Psoas muscle (tissue), 7 donors: ENCODE measurements at regions not wholly inside any gene's neighbourhood (a gene's known extent, or its start where the extent isn't known, plus 50 kb on each side); places are given as distances from the start of the nearest gene placed in this dataset.

Experiments used
- ATAC-seq, 4 donors: fragments of 200-7000 bp; cut with Tn5 transposase; one replicate each; pipeline ENCODE4 v1.9.1; 2020; ENCODE audit warnings: moderate library complexity in 3 of 4, mild to moderate bottlenecking in 2 of 4
- DNase-seq, 2 donors: peaks; one replicate each; pipeline ENCODE4 v3.0.0-alpha.2; 2020
- H3K27ac ChIP-seq: fragments of 200-600 bp; one replicate; pipeline ENCODE4 v1.8.0; 2022
- H3K27me3 ChIP-seq, 3 donors: fragments of 200-600 bp in 1 of 3; one replicate each; pipeline versions ENCODE4 v1.6.1 to v1.8.0; 2013 to 2022; ENCODE audit warnings: low read length in 2 of 3, mild to moderate bottlenecking in 2 of 3, moderate library complexity in 1 of 3; ENCODE audit not compliant: insufficient read depth in 3 of 3
- H3K36me3 ChIP-seq, 2 donors: fragments of 200-600 bp in 1 of 2; one replicate each; pipeline versions ENCODE4 v1.6.1 to v1.8.0; 2013 to 2022; ENCODE audit warnings: low read depth in 1 of 2, mild to moderate bottlenecking in 1 of 2, moderate library complexity in 1 of 2; ENCODE audit not compliant: insufficient read depth in 1 of 2
- H3K4me1 ChIP-seq: fragments of 200-600 bp; one replicate; pipeline ENCODE4 v1.8.0; 2022
- H3K4me3 ChIP-seq: fragments of 200-600 bp; one replicate; pipeline ENCODE4 v1.8.0; 2022; ENCODE audit warnings: mild to moderate bottlenecking
- H3K9me3 ChIP-seq: fragments of 200-600 bp; one replicate; pipeline ENCODE4 v1.8.0; 2022
- WGBS, 3 donors: extraction: QIAGEN DNeasy Blood & Tissue Kit; methylation state at CpG; one replicate each; pipeline versions ENCODE4 v1.1.6 to v1.1.7; 2013; 5-methylcytosine and 5-hydroxymethylcytosine counted together
- intact Hi-C, 2 donors: fragments of 100-400 bp; cut with DNase I; formaldehyde crosslinking; loops; one replicate each; pipeline versions ENCODE4 v1.11.0 to v1.14.2; 2022
- TF ChIP-seq, protein P1 (sequence below): fragments of 200-600 bp; IDR thresholded peaks from one replicate; pipeline ENCODE4 v1.8.0; 2022; ENCODE audit warnings: antibody characterized with exemption
- donor health status: healthy with polysubstance abuse.
- donor health status: DM: no; HTN: no; CAD: no; lungs with moderate emphysema.
- donor health status: Bipolar disorder and iron deficiency.
- donor health status: healthy.
- donor health status: DM: yes; HTN: yes; CAD: no.
- donor health status: DM: no; HTN: no; CAD: no.
- donor health status: DM: yes; HTN: yes; CAD: no.

DNA sequence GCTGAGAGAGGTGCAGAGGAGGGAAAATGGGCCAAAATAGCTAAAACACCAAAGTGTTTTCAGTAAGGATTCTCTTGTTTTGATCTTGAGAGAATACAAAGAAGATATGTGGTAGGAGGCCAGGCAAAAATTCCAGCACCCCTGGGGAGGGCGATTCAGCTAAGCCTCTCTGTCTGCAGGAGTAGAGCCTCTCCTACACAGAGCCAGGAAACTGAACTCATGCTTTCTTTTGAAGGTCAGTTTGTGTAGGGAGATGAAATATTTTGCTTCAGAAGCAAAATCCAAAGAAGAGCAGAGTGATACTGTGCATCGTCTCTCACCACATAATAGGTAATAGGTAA is 565.0 kb downstream of the FGF9 start:
- Histone ChIP-seq H3K4me3 (no peak overlapping the region), H3K36me3 (no peaks in the 10 kb centered on the region), H3K27ac (no peak overlapping the region), H3K27me3 (no peaks in the 10 kb centered on the region), H3K4me1 (no peaks in the 10 kb centered on the region), H3K9me3 (no peaks in the 10 kb centered on the region)
- intact Hi-C loops, result no loop called here
- no peak for ATAC-seq
- WGBS, 3 donors, result 59 to 71% (median 65%) methylated on average over 2 of the region's 2 CpGs
- TF ChIP-seq, protein P1, sequence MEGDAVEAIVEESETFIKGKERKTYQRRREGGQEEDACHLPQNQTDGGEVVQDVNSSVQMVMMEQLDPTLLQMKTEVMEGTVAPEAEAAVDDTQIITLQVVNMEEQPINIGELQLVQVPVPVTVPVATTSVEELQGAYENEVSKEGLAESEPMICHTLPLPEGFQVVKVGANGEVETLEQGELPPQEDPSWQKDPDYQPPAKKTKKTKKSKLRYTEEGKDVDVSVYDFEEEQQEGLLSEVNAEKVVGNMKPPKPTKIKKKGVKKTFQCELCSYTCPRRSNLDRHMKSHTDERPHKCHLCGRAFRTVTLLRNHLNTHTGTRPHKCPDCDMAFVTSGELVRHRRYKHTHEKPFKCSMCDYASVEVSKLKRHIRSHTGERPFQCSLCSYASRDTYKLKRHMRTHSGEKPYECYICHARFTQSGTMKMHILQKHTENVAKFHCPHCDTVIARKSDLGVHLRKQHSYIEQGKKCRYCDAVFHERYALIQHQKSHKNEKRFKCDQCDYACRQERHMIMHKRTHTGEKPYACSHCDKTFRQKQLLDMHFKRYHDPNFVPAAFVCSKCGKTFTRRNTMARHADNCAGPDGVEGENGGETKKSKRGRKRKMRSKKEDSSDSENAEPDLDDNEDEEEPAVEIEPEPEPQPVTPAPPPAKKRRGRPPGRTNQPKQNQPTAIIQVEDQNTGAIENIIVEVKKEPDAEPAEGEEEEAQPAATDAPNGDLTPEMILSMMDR, result no peak
- no peak for DNase-seq

DNA sequence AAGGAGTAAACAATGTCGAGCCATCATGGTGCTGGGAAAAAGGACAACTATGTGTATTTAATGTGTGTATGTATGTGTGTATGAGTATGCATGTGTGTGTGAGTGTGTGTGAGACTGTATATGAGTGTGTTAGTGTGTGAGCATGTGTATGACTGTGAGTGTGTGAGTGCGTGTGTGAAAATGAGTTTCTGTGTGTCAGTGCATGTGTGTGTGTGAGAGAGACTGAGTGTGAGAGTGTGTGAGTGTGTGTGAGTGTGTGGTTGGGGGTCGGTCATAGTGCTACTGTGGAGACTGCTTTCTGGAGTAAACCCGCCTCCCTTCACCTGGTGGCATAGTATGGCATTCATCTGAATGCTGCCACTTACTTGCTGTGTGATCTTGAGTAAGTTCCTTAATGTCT is 567.4 kb downstream of the FGF9 start:
- TF ChIP-seq, protein P1, result no peak
- Histone ChIP-seq H3K36me3 (no peaks in the 10 kb centered on the region), H3K9me3 (no peaks in the 10 kb centered on the region), H3K4me1 (no peaks in the 10 kb centered on the region), H3K4me3 (no peak overlapping the region), H3K27me3 (no peaks in the 10 kb centered on the region), H3K27ac (no peak overlapping the region)
- ATAC-seq, result no peak
- intact Hi-C loops, result no loop called here
- WGBS, 3 donors, result 94 to 99% (median 94%) methylated on average over 4 of the region's 4 CpGs
- no peak for DNase-seq

DNA sequence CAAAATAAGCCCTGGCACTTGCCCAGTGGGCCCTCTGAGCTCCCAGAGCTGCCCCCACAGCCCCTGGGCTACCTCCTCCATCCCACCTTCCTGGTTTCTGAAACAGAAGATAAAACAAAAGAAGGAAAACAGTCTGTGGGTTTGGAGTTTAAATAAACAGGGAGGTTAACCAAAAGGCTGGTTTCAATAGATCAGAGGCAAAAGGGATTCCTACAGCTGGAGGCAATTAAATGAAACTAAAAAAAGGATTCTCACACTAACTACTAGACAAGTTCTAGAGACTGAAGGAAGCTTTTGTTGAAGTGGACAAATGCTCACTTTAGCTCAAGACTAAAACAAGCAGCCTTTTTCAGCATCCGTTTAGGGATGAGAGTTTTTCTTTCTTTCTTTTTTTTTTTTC is 569.8 kb downstream of the FGF9 start:
- intact Hi-C loops, result no loop called here
- H3K27ac ChIP-seq, result no peak overlapping the region
- no peaks in the 10 kb centered on the region for H3K9me3 ChIP-seq
- no peaks in the 10 kb centered on the region for H3K4me1 ChIP-seq
- no peaks in the 10 kb centered on the region for H3K36me3 ChIP-seq
- 67 to 87% (median 75%) methylated on average over 1 of the region's 1 CpG for WGBS, 3 donors
- TF ChIP-seq, protein P1, result no peak
- ATAC-seq (no peak), DNase-seq (no peak)
- no peaks in the 10 kb centered on the region for H3K27me3 ChIP-seq
- no peak overlapping the region for H3K4me3 ChIP-seq

DNA sequence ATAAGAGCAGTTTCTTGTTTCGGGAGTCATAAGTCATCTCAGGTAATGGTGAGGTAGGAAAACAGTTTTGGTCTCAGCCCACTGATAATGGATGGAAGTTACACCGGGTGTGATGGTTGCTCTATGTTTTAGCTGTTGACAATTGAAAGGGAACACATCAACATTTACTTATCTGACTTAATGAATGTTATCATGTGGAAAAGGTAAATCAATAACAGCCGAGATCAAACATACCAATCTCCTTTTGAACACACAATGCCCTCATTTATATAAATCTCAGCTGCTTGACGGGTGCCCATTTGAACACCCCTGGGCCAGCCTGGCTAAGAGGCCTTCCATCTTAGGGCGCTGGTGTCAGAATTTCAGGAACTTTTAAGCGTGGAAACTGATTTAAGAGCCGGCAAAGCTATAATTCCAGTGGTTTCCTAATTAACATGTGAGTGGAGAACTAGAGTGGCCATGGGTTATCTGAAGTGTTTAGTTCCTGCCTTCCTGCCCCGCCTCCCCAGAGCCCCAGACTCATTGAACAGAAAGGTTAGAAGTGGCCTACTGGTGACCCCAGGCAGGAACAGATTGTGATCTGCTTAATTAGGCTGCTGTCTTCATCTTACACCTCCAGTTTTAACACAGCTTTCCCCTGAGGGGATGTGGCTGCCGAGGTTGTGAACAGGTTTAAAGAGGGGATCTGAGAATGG is 572.7 kb downstream of the FGF9 start:
- Histone ChIP-seq H3K27me3 (no peaks in the 10 kb centered on the region), H3K4me3 (no peak overlapping the region), H3K36me3 (no peaks in the 10 kb centered on the region), H3K4me1 (no peaks in the 10 kb centered on the region), H3K9me3 (no peaks in the 10 kb centered on the region), H3K27ac (no peak overlapping the region)
- DNase-seq, result no peak
- WGBS, 3 donors, result 61 to 62% (median 62%) methylated on average over 9 of the region's 9 CpGs
- TF ChIP-seq, protein P1, result no peak
- intact Hi-C loops, result no loop called here
- ATAC-seq, result no peak

DNA sequence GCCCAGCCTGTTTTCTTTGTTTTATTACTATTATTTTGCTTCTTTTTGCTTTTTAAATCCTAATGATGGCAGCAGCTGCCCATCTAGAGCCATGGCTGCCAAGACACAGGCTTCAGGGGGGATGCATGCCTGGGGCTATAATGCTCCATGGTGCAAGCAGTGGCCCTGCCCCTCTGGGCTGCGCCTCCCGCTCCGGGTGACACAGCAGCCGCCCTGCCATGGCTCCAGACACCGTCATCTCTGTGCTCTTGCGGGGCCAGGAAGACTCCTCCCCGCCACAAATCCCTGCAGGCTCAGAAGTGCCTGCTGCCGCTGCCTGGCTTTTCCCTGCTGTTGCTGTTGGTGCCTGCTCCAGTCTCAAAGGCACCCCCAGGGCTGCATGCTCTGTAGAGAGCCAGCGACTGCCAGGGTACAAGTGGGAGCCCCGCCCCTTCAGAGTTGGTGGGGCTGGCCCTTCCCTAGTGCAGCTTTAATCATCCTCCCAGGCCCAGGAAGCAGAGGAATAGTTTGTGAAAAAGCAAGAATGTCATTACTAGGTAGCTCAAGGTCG is 581.5 kb downstream of the FGF9 start:
- Histone ChIP-seq H3K27me3 (no peaks in the 10 kb centered on the region), H3K27ac (no peak overlapping the region), H3K4me1 (no peaks in the 10 kb centered on the region), H3K36me3 (no peaks in the 10 kb centered on the region), H3K4me3 (no peak overlapping the region), H3K9me3 (no peaks in the 10 kb centered on the region)
- ATAC-seq, result no peak
- intact Hi-C loops, result no loop called here
- no peak for DNase-seq
- TF ChIP-seq, protein P1, result no peak
- 89 to 90% (median 90%) methylated on average over 11 of the region's 11 CpGs for WGBS, 3 donors
